ENCODE measurements at regions not wholly inside any gene's neighbourhood (a gene's known extent, or its start where the extent isn't known, plus 50 kb on each side); places are given as distances from the start of the nearest gene placed in this dataset.
A peak's percentile ranks its signal among the peaks of the same experiment; 100 is the strongest.

- no peak for TF ChIP-seq NFAT5 (CRISPR knock-in tag; IDR thresholded peaks at IDR 0.05)
- TF ChIP-seq IKZF5 (CRISPR knock-in tag; IDR thresholded peaks at IDR 0.05) = peak; percentile 88
- TF ChIP-seq ARNTL (CRISPR knock-in tag; IDR thresholded peaks at IDR 0.05) = peak; percentile 60; the same call in 1 of the 2 replicates
- no peak; the same call in 1 of the 2 replicates for TF ChIP-seq ZNF275 (CRISPR knock-in tag; IDR thresholded peaks at IDR 0.05; ENCODE audit: borderline replicate concordance)
- no peak for TF ChIP-seq ZNF558 (CRISPR knock-in tag; IDR thresholded peaks at IDR 0.05; ENCODE audit: borderline replicate concordance)
- TF ChIP-seq ZUFSP (CRISPR knock-in tag; IDR thresholded peaks at IDR 0.05; ENCODE audit: borderline replicate concordance) = no peak
- no peak for TF ChIP-seq RFXANK (CRISPR knock-in tag; IDR thresholded peaks at IDR 0.05)
- peak in 1 of 2 experiments; percentile 70; a peak in 2 of 4 replicates for TF ChIP-seq POLR2A (IDR thresholded peaks at IDR 0.05; ENCODE audit: insufficient read depth in 1 of 2, low read depth in 2 of 2, low read length in 2 of 2)
- peak; percentile 90 for TF ChIP-seq GATAD2A (CRISPR knock-in tag; IDR thresholded peaks at IDR 0.05)
- no peak for TF ChIP-seq ZNF160 (CRISPR knock-in tag; IDR thresholded peaks at IDR 0.05)
- peak; percentile 40; the same call in 1 of the 2 replicates for TF ChIP-seq ZNF503 (CRISPR knock-in tag; IDR thresholded peaks at IDR 0.05)
- no peak for TF ChIP-seq GRHL1 (CRISPR knock-in tag; conservative IDR thresholded peaks at IDR 0.05)
- TF ChIP-seq ZNF331 (CRISPR knock-in tag; IDR thresholded peaks at IDR 0.05) = no peak; the same call in none of the 2 replicates
- TF ChIP-seq ZNF761 (CRISPR knock-in tag; conservative IDR thresholded peaks at IDR 0.05) = peak; percentile 92
- TF ChIP-seq ZNF614 (CRISPR knock-in tag; IDR thresholded peaks at IDR 0.05; ENCODE audit: borderline replicate concordance) = 0 out of 2 replicates have a peak, but pooled peaks have one; percentile 23
Observed at GRCh38 chr2:20525041-20526035, 78.5 kb downstream of the RHOB start (continued).

All from HepG2 (cell line).